Loucy (cell line): ENCODE measurements at regions not wholly inside any gene's neighbourhood (a gene's known extent, or its start where the extent isn't known, plus 50 kb on each side); places are given as distances from the start of the nearest gene placed in this dataset.

ENCODE experiments used
- H2AFZ ChIP-seq: fragments of 200-600 bp; sonication (generic); 2 replicates; pipeline ENCODE4 v1.6.0; 2016; ENCODE audit warnings: antibody characterized with exemption, mild to moderate bottlenecking, low read length, moderate library complexity
- H3F3A ChIP-seq: fragments of 200-600 bp; 2 replicates; pipeline ENCODE4 v1.6.0; 2016; ENCODE audit warnings: antibody characterized with exemption, low read depth, mild to moderate bottlenecking
- H3K27me3 ChIP-seq: fragments of 200-600 bp; sonication (generic); 2 replicates; pipeline ENCODE4 v1.6.1; 2014; ENCODE audit warnings: low read length, mild to moderate bottlenecking; ENCODE audit not compliant: insufficient read depth, poor library complexity, severe bottlenecking
- H3K36me3 ChIP-seq: fragments of 200-600 bp; sonication (generic); 2 replicates; pipeline ENCODE4 v1.6.1; 2016; ENCODE audit warnings: low read length; ENCODE audit not compliant: insufficient read depth
- H3K4me1 ChIP-seq: fragments of 200-600 bp; sonication (generic); 2 replicates; pipeline ENCODE4 v1.5.1; 2014; ENCODE audit warnings: low read length, mild to moderate bottlenecking; ENCODE audit not compliant: insufficient read depth, poor library complexity, severe bottlenecking
- H3K4me2 ChIP-seq: fragments of 200-600 bp; sonication (generic); 2 replicates; pipeline ENCODE4 v1.6.0; 2014; ENCODE audit warnings: antibody characterized with exemption, low read length, low read depth, mild to moderate bottlenecking; ENCODE audit not compliant: poor library complexity, severe bottlenecking
- H3K4me3 ChIP-seq: fragments of 200-600 bp; sonication (generic); 2 replicates; pipeline ENCODE4 v1.5.1; 2014; ENCODE audit warnings: low read length, mild to moderate bottlenecking, mixed read lengths; ENCODE audit not compliant: poor library complexity, severe bottlenecking
- H3K79me2 ChIP-seq: fragments of 200-600 bp; sonication (generic); 2 replicates; pipeline ENCODE4 v1.6.1; 2014; ENCODE audit warnings: low read length; ENCODE audit not compliant: insufficient read depth
- H3K9ac ChIP-seq: fragments of 200-600 bp; sonication (generic); 2 replicates; pipeline ENCODE4 v1.6.0; 2014; ENCODE audit warnings: mild to moderate bottlenecking, low read depth, low read length, moderate library complexity; ENCODE audit not compliant: poor library complexity, severe bottlenecking
- H3K9me2 ChIP-seq: fragments of 200-600 bp; sonication (generic); replicated peaks from 2 replicates; pipeline ENCODE4 v1.6.1; 2016; ENCODE audit warnings: low read depth, low read length, mixed read lengths
- H3K9me3 ChIP-seq: fragments of 200-600 bp; sonication (generic); 2 replicates; pipeline ENCODE4 v1.6.1; 2014; ENCODE audit warnings: mild to moderate bottlenecking, antibody characterized with exemption, low read length, low read depth; ENCODE audit not compliant: insufficient read depth
- H4K20me1 ChIP-seq: fragments of 200-600 bp; sonication (generic); 2 replicates; pipeline ENCODE4 v1.6.0; 2014; ENCODE audit warnings: antibody characterized with exemption, low read length, mild to moderate bottlenecking; ENCODE audit not compliant: insufficient read depth, poor library complexity, severe bottlenecking
- EZH2phosphoT487 ChIP-seq: fragments of 200-600 bp; IDR thresholded peaks from 2 replicates; pipeline ENCODE4 v1.6.1; 2018; ENCODE audit warnings: antibody characterized with exemption, mild to moderate bottlenecking, moderate library complexity, borderline replicate concordance
- TF ChIP-seq, protein P1 (sequence below): fragments of 200-600 bp; sonication (generic); conservative IDR thresholded peaks from 2 replicates; pipeline ENCODE4 v1.5.1; 2014; ENCODE audit warnings: mild to moderate bottlenecking, antibody characterized with exemption, low read length

DNA sequence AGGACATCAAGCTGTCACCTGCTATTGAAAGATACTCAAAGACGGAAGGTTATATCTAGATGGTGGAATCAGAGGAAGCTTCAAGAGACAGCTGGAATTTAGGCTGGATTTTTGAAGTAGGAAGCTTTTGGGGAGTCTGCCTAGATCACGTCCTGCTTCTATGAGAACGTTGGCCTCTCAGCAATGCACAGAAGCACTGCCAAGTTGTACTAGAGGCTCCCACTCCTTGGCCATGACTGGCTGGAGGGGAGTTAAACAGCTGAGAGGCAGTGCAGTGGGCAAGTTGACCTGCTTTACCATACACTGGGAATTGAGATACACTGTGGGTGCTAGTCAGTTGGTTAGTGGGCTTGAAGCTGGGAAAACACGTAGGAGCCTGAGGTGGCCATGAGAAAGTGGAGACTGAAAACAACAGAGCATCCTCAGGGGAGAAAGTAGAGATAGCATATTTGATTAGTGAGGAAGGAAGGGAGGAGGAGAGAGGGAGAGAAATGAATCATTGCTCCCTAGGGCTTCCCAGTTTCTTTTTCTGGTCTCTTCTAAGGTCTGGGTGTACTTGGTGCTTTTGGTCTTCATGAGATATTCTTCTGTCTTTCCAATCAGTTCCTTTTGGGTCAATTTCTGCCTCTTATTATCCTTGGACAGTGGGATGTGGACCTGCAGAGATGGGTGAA is 110.8 kb downstream of the EMP1 start:
- Histone ChIP-seq H2AFZ (no peak overlapping the region), H3K27me3 (no peaks in the 10 kb centered on the region), H3K9me2 (no peaks in the 10 kb centered on the region), H3K4me3 (no peak overlapping the region), H3K4me2 (no peak overlapping the region), H3K9ac (no peak overlapping the region), H4K20me1 (no peaks in the 10 kb centered on the region), H3K9me3 (no peaks in the 10 kb centered on the region), H3K36me3 (no peaks in the 10 kb centered on the region), H3K79me2 (no peaks in the 10 kb centered on the region), H3K4me1 (no peaks in the 10 kb centered on the region), H3F3A (no peaks in the 10 kb centered on the region)
- no peak for TF ChIP-seq EZH2phosphoT487
- TF ChIP-seq, protein P1, sequence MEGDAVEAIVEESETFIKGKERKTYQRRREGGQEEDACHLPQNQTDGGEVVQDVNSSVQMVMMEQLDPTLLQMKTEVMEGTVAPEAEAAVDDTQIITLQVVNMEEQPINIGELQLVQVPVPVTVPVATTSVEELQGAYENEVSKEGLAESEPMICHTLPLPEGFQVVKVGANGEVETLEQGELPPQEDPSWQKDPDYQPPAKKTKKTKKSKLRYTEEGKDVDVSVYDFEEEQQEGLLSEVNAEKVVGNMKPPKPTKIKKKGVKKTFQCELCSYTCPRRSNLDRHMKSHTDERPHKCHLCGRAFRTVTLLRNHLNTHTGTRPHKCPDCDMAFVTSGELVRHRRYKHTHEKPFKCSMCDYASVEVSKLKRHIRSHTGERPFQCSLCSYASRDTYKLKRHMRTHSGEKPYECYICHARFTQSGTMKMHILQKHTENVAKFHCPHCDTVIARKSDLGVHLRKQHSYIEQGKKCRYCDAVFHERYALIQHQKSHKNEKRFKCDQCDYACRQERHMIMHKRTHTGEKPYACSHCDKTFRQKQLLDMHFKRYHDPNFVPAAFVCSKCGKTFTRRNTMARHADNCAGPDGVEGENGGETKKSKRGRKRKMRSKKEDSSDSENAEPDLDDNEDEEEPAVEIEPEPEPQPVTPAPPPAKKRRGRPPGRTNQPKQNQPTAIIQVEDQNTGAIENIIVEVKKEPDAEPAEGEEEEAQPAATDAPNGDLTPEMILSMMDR, result no peak

- Histone ChIP-seq H3K4me1 (no peaks in the 10 kb centered on the region), H3K9ac (no peak overlapping the region), H2AFZ (no peak overlapping the region), H3K9me3 (no peaks in the 10 kb centered on the region), H3K79me2 (no peaks in the 10 kb centered on the region), H3F3A (no peaks in the 10 kb centered on the region), H3K9me2 (no peaks in the 10 kb centered on the region), H3K36me3 (no peaks in the 10 kb centered on the region), H3K4me3 (no peak overlapping the region), H4K20me1 (no peaks in the 10 kb centered on the region), H3K4me2 (no peak overlapping the region), H3K27me3 (no peaks in the 10 kb centered on the region)
- TF ChIP-seq EZH2phosphoT487, result no peak
- TF ChIP-seq, protein P1, result no peak
Measured at GRCh38 chr12:13304924-13305323, 108.4 kb downstream of the EMP1 start.

DNA sequence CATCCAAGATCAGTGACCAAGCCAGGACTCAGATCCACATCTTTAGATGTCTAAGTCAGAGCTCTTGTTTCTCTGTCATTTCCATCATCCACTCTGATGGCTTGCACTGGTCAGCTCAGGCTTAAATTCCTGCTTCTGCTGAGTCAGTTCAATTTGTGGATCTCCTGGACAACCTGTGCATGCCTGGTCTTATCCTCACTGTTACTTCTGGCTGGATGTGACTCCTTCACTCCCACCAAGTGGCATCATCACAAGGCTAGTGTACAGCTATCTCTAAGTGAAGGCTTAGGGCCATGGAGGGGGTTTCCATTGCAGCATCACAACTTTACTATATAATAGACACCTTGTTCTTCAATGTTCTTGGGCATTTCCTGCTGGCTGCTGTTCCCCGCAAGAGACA is 102.9 kb downstream of the EMP1 start:
- H3K4me3 ChIP-seq, result no peak overlapping the region

More for the DNA sequence above, 102.9 kb downstream of the EMP1 start:
- Histone ChIP-seq H3K4me2 (no peak overlapping the region), H3K9ac (no peak overlapping the region), H3K79me2 (no peaks in the 10 kb centered on the region), H3K9me3 (no peaks in the 10 kb centered on the region), H3F3A (no peaks in the 10 kb centered on the region), H4K20me1 (no peaks in the 10 kb centered on the region), H3K36me3 (no peaks in the 10 kb centered on the region), H3K4me1 (no peaks in the 10 kb centered on the region), H2AFZ (no peak overlapping the region), H3K27me3 (no peaks in the 10 kb centered on the region), H3K9me2 (no peaks in the 10 kb centered on the region)
- no peak for TF ChIP-seq EZH2phosphoT487
- TF ChIP-seq, protein P1, result no peak
